Fibroblast of mammary gland (primary cell): ENCODE measurements at regions not wholly inside any gene's neighbourhood (a gene's known extent, or its start where the extent isn't known, plus 50 kb on each side); places are given as distances from the start of the nearest gene placed in this dataset.

ENCODE experiments used
- DNase-seq: peaks from one replicate; pipeline ENCODE4 v3.0.0-alpha.2; 2010; ENCODE audit warnings: low read depth
- H3K4me3 ChIP-seq: 2 replicates; pipeline ENCODE4 v1.5.1; 2011; ENCODE audit warnings: low read depth, mild to moderate bottlenecking, low read length, moderate library complexity; ENCODE audit not compliant: control insufficient read depth
- TF ChIP-seq, protein P1 (sequence below): conservative IDR thresholded peaks from 2 replicates; pipeline ENCODE4 v1.5.1; 2011; ENCODE audit warnings: low read depth, low read length, inconsistent platforms; ENCODE audit not compliant: control insufficient read depth, insufficient read depth

DNA sequence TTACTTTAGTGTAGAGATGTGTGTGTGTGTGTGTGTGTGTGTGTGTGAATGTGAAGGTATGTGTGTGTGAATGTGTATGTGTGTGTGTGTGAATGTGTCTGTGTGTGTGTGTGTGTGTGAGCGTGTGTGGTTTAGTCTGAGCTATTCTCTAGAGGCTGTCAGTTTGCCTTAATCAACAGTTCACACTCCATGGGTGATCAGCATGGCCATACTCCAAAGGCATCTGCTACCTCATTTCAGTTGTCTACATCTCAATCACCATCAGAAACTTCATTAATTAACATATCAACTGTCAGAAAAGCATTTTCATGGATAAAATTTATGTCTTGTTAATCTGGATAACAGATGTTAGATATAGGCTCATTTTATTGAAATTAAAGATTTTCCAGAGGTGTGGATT is 103.1 kb upstream of the PTPN3 start:
- DNase-seq = no peak
- no peak overlapping the region for H3K4me3 ChIP-seq
- TF ChIP-seq, protein P1, sequence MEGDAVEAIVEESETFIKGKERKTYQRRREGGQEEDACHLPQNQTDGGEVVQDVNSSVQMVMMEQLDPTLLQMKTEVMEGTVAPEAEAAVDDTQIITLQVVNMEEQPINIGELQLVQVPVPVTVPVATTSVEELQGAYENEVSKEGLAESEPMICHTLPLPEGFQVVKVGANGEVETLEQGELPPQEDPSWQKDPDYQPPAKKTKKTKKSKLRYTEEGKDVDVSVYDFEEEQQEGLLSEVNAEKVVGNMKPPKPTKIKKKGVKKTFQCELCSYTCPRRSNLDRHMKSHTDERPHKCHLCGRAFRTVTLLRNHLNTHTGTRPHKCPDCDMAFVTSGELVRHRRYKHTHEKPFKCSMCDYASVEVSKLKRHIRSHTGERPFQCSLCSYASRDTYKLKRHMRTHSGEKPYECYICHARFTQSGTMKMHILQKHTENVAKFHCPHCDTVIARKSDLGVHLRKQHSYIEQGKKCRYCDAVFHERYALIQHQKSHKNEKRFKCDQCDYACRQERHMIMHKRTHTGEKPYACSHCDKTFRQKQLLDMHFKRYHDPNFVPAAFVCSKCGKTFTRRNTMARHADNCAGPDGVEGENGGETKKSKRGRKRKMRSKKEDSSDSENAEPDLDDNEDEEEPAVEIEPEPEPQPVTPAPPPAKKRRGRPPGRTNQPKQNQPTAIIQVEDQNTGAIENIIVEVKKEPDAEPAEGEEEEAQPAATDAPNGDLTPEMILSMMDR = no peak

DNA sequence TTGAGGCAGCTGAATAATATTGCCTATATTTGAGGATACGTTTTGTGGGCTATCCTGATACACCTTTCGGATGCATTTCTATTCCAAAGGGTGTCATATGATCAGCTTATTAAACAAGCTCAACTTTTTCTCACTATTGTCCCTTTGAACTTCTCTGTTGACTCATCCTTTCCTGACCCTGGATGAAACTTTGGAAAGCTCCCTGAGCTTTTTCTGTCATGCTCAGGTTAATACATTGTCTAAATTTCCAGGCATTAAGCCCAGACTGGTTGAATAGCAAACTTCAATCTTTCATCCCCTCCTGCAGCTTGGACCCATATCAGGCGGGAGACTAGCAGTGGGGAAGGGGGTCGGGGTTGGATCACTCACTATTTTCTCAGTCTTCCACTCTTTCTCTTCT is 104.9 kb upstream of the PTPN3 start:
- no peak overlapping the region for H3K4me3 ChIP-seq
- peak; percentile 6 for DNase-seq
- TF ChIP-seq, protein P1 = no peak

DNA sequence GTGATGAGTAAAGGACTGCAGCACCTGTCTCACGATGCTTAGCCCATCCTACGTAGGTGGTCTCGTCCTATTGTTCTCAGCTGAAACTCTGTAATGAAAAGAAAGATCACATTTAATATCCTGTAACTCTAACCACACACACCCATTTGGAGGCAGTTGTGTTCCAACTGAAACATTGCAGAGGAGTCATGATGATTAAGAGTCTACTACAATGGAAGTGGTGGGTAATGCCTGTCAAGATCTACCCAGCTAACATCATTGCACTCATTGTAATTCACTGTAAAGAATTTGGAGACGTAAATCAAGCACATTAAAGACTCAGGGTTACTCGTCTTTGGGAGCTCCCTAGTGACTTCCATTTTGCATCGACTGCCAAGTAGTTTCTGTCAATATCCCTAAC is 106.0 kb upstream of the PTPN3 start:
- no peak overlapping the region for H3K4me3 ChIP-seq
- peak; percentile 46 for DNase-seq
- TF ChIP-seq, protein P1 = no peak

DNA sequence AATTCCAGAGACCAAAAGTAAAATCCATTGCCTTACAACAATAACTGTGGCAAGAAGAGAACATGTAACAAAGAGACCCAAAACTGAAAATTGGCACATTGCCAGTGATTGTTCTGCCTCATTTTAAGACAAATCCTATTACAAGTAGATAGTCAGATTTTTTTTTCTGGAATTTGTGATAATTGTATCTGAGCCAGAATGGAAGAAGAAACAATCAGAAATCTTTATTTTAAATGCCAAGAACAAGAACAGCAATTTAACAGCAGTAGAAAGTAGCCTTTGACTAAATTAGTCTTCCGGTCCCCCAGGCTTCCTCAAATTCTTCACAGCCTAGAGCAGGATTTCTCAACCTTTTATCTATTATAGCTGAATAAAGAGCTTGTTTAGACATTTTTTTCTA is 106.7 kb upstream of the PTPN3 start:
- no peak overlapping the region for H3K4me3 ChIP-seq
- TF ChIP-seq, protein P1 = no peak
- DNase-seq = peak; percentile 6

DNA sequence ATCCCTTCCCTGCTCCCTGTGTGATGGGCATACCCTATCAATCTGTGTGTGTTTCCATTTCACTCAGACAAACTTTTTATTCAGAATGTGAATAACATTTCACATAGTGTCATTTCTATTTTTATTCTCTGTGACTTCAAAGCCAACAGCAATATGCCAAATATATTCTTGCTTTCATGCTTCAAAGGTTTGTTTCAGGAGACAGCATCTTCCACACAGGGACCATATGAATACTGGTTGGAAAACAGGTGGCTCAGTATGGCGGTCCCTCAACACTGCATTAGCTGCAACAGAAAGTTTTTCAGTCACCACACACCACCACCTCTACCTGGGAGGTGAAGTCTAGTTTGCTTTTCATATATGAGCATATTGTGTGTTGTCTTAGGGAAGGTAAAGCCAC is 111.0 kb upstream of the PTPN3 start:
- TF ChIP-seq, protein P1 = no peak
- no peak for DNase-seq
- H3K4me3 ChIP-seq = no peak overlapping the region

DNA sequence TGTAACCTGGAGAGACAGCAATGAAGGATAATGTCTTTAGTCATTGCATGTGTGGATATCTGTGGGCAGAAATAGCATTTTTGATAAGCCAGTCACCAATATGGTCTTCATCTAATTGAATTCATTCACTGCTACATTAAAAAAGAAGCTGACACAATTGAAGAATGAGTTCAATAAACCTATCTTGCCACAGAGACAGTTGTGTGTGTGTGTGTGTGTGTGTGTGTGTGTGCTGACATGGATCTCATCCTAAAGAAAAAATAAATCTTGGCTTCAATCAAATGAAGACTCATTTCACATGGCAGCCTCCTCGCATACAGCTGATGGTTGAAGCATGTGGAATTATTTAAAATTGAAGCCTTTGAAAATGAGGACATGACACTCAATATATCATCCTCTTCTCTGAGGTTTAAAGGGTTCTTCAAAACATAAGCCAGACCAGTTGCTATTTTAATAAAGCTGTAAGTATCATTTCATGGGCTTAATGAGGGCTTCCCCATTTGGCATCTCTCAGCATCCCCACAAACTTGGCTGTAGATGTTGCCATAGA is 118.5 kb upstream of the PTPN3 start:
- TF ChIP-seq, protein P1 = no peak
- DNase-seq = no peak
- H3K4me3 ChIP-seq = no peak overlapping the region

DNA sequence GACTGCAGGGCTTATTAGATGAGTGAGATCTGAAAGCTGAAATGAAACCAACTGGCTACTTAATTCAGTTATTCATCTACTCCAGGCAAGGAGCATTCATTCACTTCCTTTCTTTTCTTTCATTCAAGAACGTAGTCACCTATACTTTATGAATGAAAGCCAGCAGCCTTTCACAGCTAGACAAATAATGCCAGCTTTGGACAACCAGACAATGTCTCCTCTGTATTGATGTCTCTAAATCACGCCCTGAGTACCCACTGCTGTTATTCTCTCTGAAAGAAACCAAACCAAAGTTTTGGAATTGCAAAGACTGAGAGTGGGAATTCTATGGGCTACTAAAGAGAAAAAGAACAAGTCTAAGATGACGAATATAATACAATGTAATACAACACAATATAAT is 121.2 kb upstream of the PTPN3 start:
- TF ChIP-seq, protein P1 = no peak
- DNase-seq = no peak
- H3K4me3 ChIP-seq = no peak overlapping the region
